CD4-positive, alpha-beta T cell treated with Interleukin-2 at 100 ng/mL for 4 hours (primary cell): ENCODE measurements at regions not wholly inside any gene's neighbourhood (a gene's known extent, or its start where the extent isn't known, plus 50 kb on each side); places are given as distances from the start of the nearest gene placed in this dataset.
"Not testable (repeated sequence)": the region's sequence is repeated elsewhere in the genome, so short reads cannot be mapped to it uniquely, and the experiment has no call there.

ENCODE experiments used
- DNase-seq: peaks from one replicate; pipeline ENCODE4 v3.0.0-alpha.2; 2020; ENCODE audit warnings: low spot score

GRCh38 chr1:238647877-238648276 is 738.5 kb upstream of the CHRM3 start:
- no peak for DNase-seq

GRCh38 chr1:238642231-238642630 is 744.1 kb upstream of the CHRM3 start:
- DNase-seq: no peak

GRCh38 chr1:238639861-238640260 is 746.5 kb upstream of the CHRM3 start:
- DNase-seq: no peak

- no peak for DNase-seq
Observed at GRCh38 chr1:238628110-238628509, 737.4 kb upstream of the ZP4 start.

- no peak for DNase-seq
Observed at GRCh38 chr1:238624776-238625175, 734.1 kb upstream of the ZP4 start.

GRCh38 chr1:238621405-238621804 is 730.7 kb upstream of the ZP4 start:
- DNase-seq: no peak

- DNase-seq: no peak
Observed at GRCh38 chr1:238619652-238620051, 728.9 kb upstream of the ZP4 start.

- DNase-seq: no peak
Observed at GRCh38 chr1:238611406-238611805, 720.7 kb upstream of the ZP4 start.

GRCh38 chr1:238608144-238608543 is 717.4 kb upstream of the ZP4 start:
- DNase-seq: no peak

- no peak for DNase-seq
Observed at GRCh38 chr1:238606896-238607295, 716.2 kb upstream of the ZP4 start.

- DNase-seq: no peak
Observed at GRCh38 chr1:238606457-238606856, 715.7 kb upstream of the ZP4 start.

GRCh38 chr1:238604357-238604756 is 713.6 kb upstream of the ZP4 start:
- DNase-seq: no peak

- DNase-seq: not testable (repeated sequence)
Observed at GRCh38 chr1:238601604-238602003, 710.9 kb upstream of the ZP4 start.

GRCh38 chr1:238596703-238597102 is 706.0 kb upstream of the ZP4 start:
- no peak for DNase-seq

GRCh38 chr1:238592621-238593020 is 701.9 kb upstream of the ZP4 start:
- no peak for DNase-seq

GRCh38 chr1:238589843-238590435 is 699.2 kb upstream of the ZP4 start:
- DNase-seq: no peak

- DNase-seq: no peak
Observed at GRCh38 chr1:238582816-238583215, 692.1 kb upstream of the ZP4 start.

GRCh38 chr1:238581332-238581731 is 690.6 kb upstream of the ZP4 start:
- DNase-seq: no peak

- DNase-seq: no peak
Observed at GRCh38 chr1:238568735-238569134, 678.0 kb upstream of the ZP4 start.

- no peak for DNase-seq
Observed at GRCh38 chr1:238562341-238562740, 671.6 kb upstream of the ZP4 start.

- no peak for DNase-seq
Observed at GRCh38 chr1:238558746-238559145, 668.0 kb upstream of the ZP4 start.

- DNase-seq: no peak
Observed at GRCh38 chr1:238558156-238558555, 667.4 kb upstream of the ZP4 start.

- no peak for DNase-seq
Observed at GRCh38 chr1:238552271-238552670, 661.5 kb upstream of the ZP4 start.

GRCh38 chr1:238549137-238549536 is 658.4 kb upstream of the ZP4 start:
- no peak for DNase-seq

- no peak for DNase-seq
Observed at GRCh38 chr1:238546118-238546517, 655.4 kb upstream of the ZP4 start.
